Mesendoderm (in vitro differentiated cells): ENCODE measurements at regions not wholly inside any gene's neighbourhood (a gene's known extent, or its start where the extent isn't known, plus 50 kb on each side); places are given as distances from the start of the nearest gene placed in this dataset.
A peak's percentile ranks its signal among the peaks of the same experiment; 100 is the strongest.

Experiments
- DNase-seq: peaks from one replicate; pipeline ENCODE4 v3.0.0; 2013
- H2AK5ac ChIP-seq: 2 replicates; pipeline ENCODE4 v1.6.1; 2013; ENCODE audit warnings: low read length, inconsistent platforms
- H2BK120ac ChIP-seq: 2 replicates; pipeline ENCODE4 v1.6.1; 2013; ENCODE audit warnings: low read depth, mild to moderate bottlenecking, low read length, moderate library complexity, mixed read lengths
- H2BK15ac ChIP-seq: replicated peaks from 2 replicates; pipeline ENCODE4 v1.6.1; 2013; ENCODE audit warnings: low read depth, mild to moderate bottlenecking, moderate library complexity
- H2BK5ac ChIP-seq: 2 replicates; pipeline ENCODE4 v1.6.1; 2013; ENCODE audit warnings: low read length, inconsistent platforms
- H3K18ac ChIP-seq: 2 replicates; pipeline ENCODE4 v1.6.1; 2013; ENCODE audit warnings: mild to moderate bottlenecking, low read length, mixed read lengths
- H3K23ac ChIP-seq: one replicate; pipeline ENCODE4 v1.6.1; 2013; ENCODE audit warnings: low read length
- H3K27ac ChIP-seq: 2 replicates; pipeline ENCODE4 v1.5.1; 2013; ENCODE audit warnings: low read depth, mild to moderate bottlenecking, inconsistent platforms, low read length, moderate library complexity
- H3K27me3 ChIP-seq: 2 replicates; pipeline ENCODE4 v1.6.1; 2013; ENCODE audit warnings: low read length, control low read depth, mild to moderate bottlenecking, inconsistent platforms; ENCODE audit not compliant: insufficient read depth, poor library complexity
- H3K36me3 ChIP-seq: 2 replicates; pipeline ENCODE4 v1.6.1; 2013; ENCODE audit warnings: low read length, inconsistent platforms; ENCODE audit not compliant: control insufficient read depth, insufficient read depth
- H3K4ac ChIP-seq: one replicate; pipeline ENCODE4 v1.6.1; 2013; ENCODE audit warnings: low read depth, mild to moderate bottlenecking, low read length, moderate library complexity
- H3K4me1 ChIP-seq: 2 replicates; pipeline ENCODE4 v1.6.1; 2013; ENCODE audit warnings: low read depth, low read length, inconsistent platforms; ENCODE audit not compliant: control insufficient read depth
- H3K4me2 ChIP-seq: 2 replicates; pipeline ENCODE4 v1.6.1; 2013; ENCODE audit warnings: low read length
- H3K4me3 ChIP-seq: 2 replicates; pipeline ENCODE4 v1.5.1; 2013; ENCODE audit warnings: mild to moderate bottlenecking, low read length
- H3K56ac ChIP-seq: one replicate; pipeline ENCODE4 v1.6.1; 2013; ENCODE audit warnings: low read length
- H3K79me1 ChIP-seq: 2 replicates; pipeline ENCODE4 v1.6.1; 2013; ENCODE audit warnings: low read length, inconsistent platforms
- H3K79me2 ChIP-seq: 2 replicates; pipeline ENCODE4 v1.6.1; 2013; ENCODE audit warnings: mild to moderate bottlenecking, low read length; ENCODE audit not compliant: control insufficient read depth, insufficient read depth
- H3K9ac ChIP-seq: 2 replicates; pipeline ENCODE4 v1.6.1; 2013; ENCODE audit warnings: low read length, inconsistent platforms
- H4K5ac ChIP-seq: one replicate; pipeline ENCODE4 v1.6.1; 2013; ENCODE audit warnings: low read length
- H4K8ac ChIP-seq: one replicate; pipeline ENCODE4 v1.6.1; 2013; ENCODE audit warnings: low read depth, mild to moderate bottlenecking, control low read depth, low read length, moderate library complexity
- WGBS: extraction: QIAGEN DNeasy Blood & Tissue Kit; methylation state at CpG from one replicate; pipeline ENCODE4 v1.1.7; 2013; ENCODE audit warnings: low lambda C conversion rate, missing lambda C conversion rate; ENCODE audit not compliant: insufficient coverage; ENCODE audit errors: extremely low coverage; 5-methylcytosine and 5-hydroxymethylcytosine counted together

DNA sequence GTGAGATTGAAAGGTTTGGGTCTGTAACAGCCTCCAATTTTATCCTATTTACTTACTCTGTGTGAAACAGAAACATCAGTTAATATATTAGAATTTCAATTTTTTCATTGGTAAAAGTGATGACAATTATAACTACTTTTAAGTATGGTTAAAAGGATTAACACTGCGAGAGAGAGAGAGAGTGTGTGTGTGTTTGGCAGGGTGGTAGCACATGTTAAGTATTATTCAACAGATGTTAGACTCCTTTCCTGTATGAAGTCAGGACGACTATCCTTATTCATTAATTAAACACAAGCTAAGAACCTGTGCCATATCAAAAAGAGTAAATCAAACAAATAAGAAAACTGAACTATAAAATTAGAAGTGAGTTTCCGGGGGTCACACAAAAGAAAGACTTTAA, 662.5 kb downstream of the PLPP3 start:
- H2BK120ac ChIP-seq: no peak overlapping the region
- H3K79me1 ChIP-seq: no peaks in the 10 kb centered on the region
- H4K5ac ChIP-seq: no peak overlapping the region
- no peaks in the 10 kb centered on the region for H3K27me3 ChIP-seq
- H3K4me2 ChIP-seq: no peak overlapping the region
- no peak for DNase-seq
- H3K23ac ChIP-seq: no peak overlapping the region
- no peaks in the 10 kb centered on the region for H3K79me2 ChIP-seq
- H2BK5ac ChIP-seq: no peak overlapping the region
- H3K4me1 ChIP-seq: no peaks in the 10 kb centered on the region
- no peaks in the 10 kb centered on the region for H3K36me3 ChIP-seq
- H3K4ac ChIP-seq: no peak overlapping the region
- no peak overlapping the region for H3K4me3 ChIP-seq
- no CpG with 5 or more reads among the region's 3 CpGs for WGBS
- no peak overlapping the region for H3K56ac ChIP-seq
- no peak overlapping the region for H3K18ac ChIP-seq
- no peak overlapping the region for H2BK15ac ChIP-seq
- no peak overlapping the region for H4K8ac ChIP-seq
- no peak overlapping the region for H3K9ac ChIP-seq
- no peak overlapping the region for H3K27ac ChIP-seq
- no peak overlapping the region for H2AK5ac ChIP-seq

GRCh38 chr1:55916481-55916880, 662.9 kb downstream of the PLPP3 start:
- no peaks in the 10 kb centered on the region for H3K36me3 ChIP-seq
- H3K18ac ChIP-seq: no peak overlapping the region
- no peak overlapping the region for H4K8ac ChIP-seq
- no CpG with 5 or more reads among the region's 2 CpGs for WGBS
- H3K23ac ChIP-seq: no peak overlapping the region
- H3K4me1 ChIP-seq: no peaks in the 10 kb centered on the region
- H3K9ac ChIP-seq: no peak overlapping the region
- H3K27ac ChIP-seq: no peak overlapping the region
- H2AK5ac ChIP-seq: no peak overlapping the region
- no peaks in the 10 kb centered on the region for H3K79me2 ChIP-seq
- no peak for DNase-seq
- H3K4me3 ChIP-seq: no peak overlapping the region
- H3K79me1 ChIP-seq: no peaks in the 10 kb centered on the region
- H2BK120ac ChIP-seq: no peak overlapping the region
- no peak overlapping the region for H4K5ac ChIP-seq
- H3K56ac ChIP-seq: no peak overlapping the region
- H3K4me2 ChIP-seq: no peak overlapping the region
- H2BK5ac ChIP-seq: no peak overlapping the region
- H3K27me3 ChIP-seq: no peaks in the 10 kb centered on the region
- H2BK15ac ChIP-seq: no peak overlapping the region
- no peak overlapping the region for H3K4ac ChIP-seq

GRCh38 chr1:55913565-55913964, 665.8 kb downstream of the PLPP3 start:
- H3K79me2 ChIP-seq: no peaks in the 10 kb centered on the region
- no peak overlapping the region for H4K8ac ChIP-seq
- no peaks in the 10 kb centered on the region for H3K4me1 ChIP-seq
- no peak overlapping the region for H3K4me2 ChIP-seq
- H3K4ac ChIP-seq: no peak overlapping the region
- no peak for DNase-seq
- H3K27ac ChIP-seq: no peak overlapping the region
- H3K23ac ChIP-seq: no peak overlapping the region
- H3K56ac ChIP-seq: no peak overlapping the region
- no peak overlapping the region for H3K4me3 ChIP-seq
- H3K79me1 ChIP-seq: no peaks in the 10 kb centered on the region
- no peak overlapping the region for H4K5ac ChIP-seq
- no peaks in the 10 kb centered on the region for H3K36me3 ChIP-seq
- H2AK5ac ChIP-seq: no peak overlapping the region
- H2BK15ac ChIP-seq: no peak overlapping the region
- H2BK120ac ChIP-seq: no peak overlapping the region
- no peak overlapping the region for H3K18ac ChIP-seq
- no peak overlapping the region for H3K9ac ChIP-seq
- no peak overlapping the region for H2BK5ac ChIP-seq
- no CpG with 5 or more reads among the region's 7 CpGs for WGBS
- no peaks in the 10 kb centered on the region for H3K27me3 ChIP-seq

DNA sequence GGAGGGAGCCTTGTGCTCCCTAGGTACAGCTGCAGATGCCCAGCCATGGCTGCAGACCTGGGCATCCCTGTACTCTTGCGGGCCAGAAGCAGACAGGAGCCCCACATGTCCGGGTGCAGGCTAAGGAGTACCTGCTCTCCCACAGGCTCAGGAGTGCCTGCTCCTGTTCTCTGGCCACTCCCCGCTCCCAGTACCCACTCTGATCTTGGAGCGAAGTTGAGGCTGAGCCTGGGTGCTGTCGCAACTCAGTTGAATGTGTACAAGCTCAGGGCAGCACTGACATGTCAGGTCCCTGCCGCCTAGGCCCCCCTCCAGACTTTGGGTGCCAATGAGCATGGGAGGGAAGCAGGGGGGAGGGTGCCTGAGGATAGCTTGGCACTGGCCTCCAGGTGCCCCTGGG, 666.9 kb downstream of the PLPP3 start:
- DNase-seq: no peak
- H3K23ac ChIP-seq: no peak overlapping the region
- H3K18ac ChIP-seq: no peak overlapping the region
- H3K36me3 ChIP-seq: no peaks in the 10 kb centered on the region
- no peak overlapping the region for H3K56ac ChIP-seq
- WGBS: no CpG with 5 or more reads among the region's 6 CpGs
- no peak overlapping the region for H2AK5ac ChIP-seq
- H3K79me2 ChIP-seq: no peaks in the 10 kb centered on the region
- no peak overlapping the region for H3K4ac ChIP-seq
- no peak overlapping the region for H3K27ac ChIP-seq
- H3K79me1 ChIP-seq: no peaks in the 10 kb centered on the region
- no peaks in the 10 kb centered on the region for H3K4me1 ChIP-seq
- no peaks in the 10 kb centered on the region for H3K27me3 ChIP-seq
- no peak overlapping the region for H4K8ac ChIP-seq
- no peak overlapping the region for H3K4me3 ChIP-seq
- no peak overlapping the region for H3K9ac ChIP-seq
- H2BK5ac ChIP-seq: no peak overlapping the region
- no peak overlapping the region for H2BK15ac ChIP-seq
- H4K5ac ChIP-seq: no peak overlapping the region
- H3K4me2 ChIP-seq: no peak overlapping the region
- no peak overlapping the region for H2BK120ac ChIP-seq

GRCh38 chr1:55904541-55904940, 674.8 kb downstream of the PLPP3 start:
- no peaks in the 10 kb centered on the region for H3K79me2 ChIP-seq
- DNase-seq: peak; percentile 7
- no peak overlapping the region for H3K56ac ChIP-seq
- H3K23ac ChIP-seq: no peak overlapping the region
- no peak overlapping the region for H3K18ac ChIP-seq
- H3K4me1 ChIP-seq: no peaks in the 10 kb centered on the region
- no peak overlapping the region for H3K4me3 ChIP-seq
- H3K79me1 ChIP-seq: no peaks in the 10 kb centered on the region
- no peak overlapping the region for H3K9ac ChIP-seq
- no peak overlapping the region for H2BK15ac ChIP-seq
- no peak overlapping the region for H2BK120ac ChIP-seq
- WGBS: no CpG with 5 or more reads among the region's 3 CpGs
- H3K36me3 ChIP-seq: no peaks in the 10 kb centered on the region
- no peaks in the 10 kb centered on the region for H3K27me3 ChIP-seq
- no peak overlapping the region for H3K4me2 ChIP-seq
- no peak overlapping the region for H4K8ac ChIP-seq
- no peak overlapping the region for H3K4ac ChIP-seq
- no peak overlapping the region for H4K5ac ChIP-seq
- H2AK5ac ChIP-seq: no peak overlapping the region
- no peak overlapping the region for H2BK5ac ChIP-seq
- H3K27ac ChIP-seq: no peak overlapping the region

DNA sequence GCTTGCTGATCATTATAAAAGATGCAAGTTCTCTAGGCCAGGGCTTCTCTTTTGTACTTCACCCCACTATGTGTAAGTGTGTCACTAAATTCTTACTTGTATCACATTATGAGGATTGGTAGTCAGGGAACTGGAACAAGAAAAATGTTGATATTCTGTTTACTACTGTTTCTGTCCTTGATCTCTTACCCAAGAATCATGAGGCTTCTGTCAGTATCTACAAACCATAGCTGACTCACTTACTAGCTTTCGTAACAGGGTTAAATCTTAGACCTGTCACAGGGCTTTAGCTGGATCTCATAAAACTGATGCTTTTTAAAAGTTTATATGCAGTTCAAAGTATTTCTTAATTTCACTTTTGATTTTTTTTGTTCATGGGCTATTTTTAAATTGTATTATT, 681.2 kb downstream of the PLPP3 start:
- no CpG with 5 or more reads among the region's 1 CpG for WGBS
- no peaks in the 10 kb centered on the region for H3K27me3 ChIP-seq
- no peak overlapping the region for H3K4me2 ChIP-seq
- no peaks in the 10 kb centered on the region for H3K79me1 ChIP-seq
- no peaks in the 10 kb centered on the region for H3K4me1 ChIP-seq
- H4K8ac ChIP-seq: no peak overlapping the region
- DNase-seq: no peak
- no peak overlapping the region for H3K4ac ChIP-seq
- H3K23ac ChIP-seq: no peak overlapping the region
- no peaks in the 10 kb centered on the region for H3K36me3 ChIP-seq
- H2AK5ac ChIP-seq: no peak overlapping the region
- H3K18ac ChIP-seq: no peak overlapping the region
- H4K5ac ChIP-seq: no peak overlapping the region
- no peak overlapping the region for H3K56ac ChIP-seq
- no peak overlapping the region for H2BK5ac ChIP-seq
- H3K79me2 ChIP-seq: no peaks in the 10 kb centered on the region
- no peak overlapping the region for H3K27ac ChIP-seq
- no peak overlapping the region for H3K4me3 ChIP-seq
- H2BK15ac ChIP-seq: no peak overlapping the region
- H2BK120ac ChIP-seq: no peak overlapping the region
- H3K9ac ChIP-seq: no peak overlapping the region
